Kidney glomerular epithelial cell (primary cell): ENCODE measurements at regions not wholly inside any gene's neighbourhood (a gene's known extent, or its start where the extent isn't known, plus 50 kb on each side); places are given as distances from the start of the nearest gene placed in this dataset.
"Not testable (repeated sequence)": the region's sequence is repeated elsewhere in the genome, so short reads cannot be mapped to it uniquely, and the experiment has no call there.

Experiments used
- DNase-seq: peaks from one replicate; lab custom pipeline; 2025; lab: John Stamatoyannopoulos, UW

DNA sequence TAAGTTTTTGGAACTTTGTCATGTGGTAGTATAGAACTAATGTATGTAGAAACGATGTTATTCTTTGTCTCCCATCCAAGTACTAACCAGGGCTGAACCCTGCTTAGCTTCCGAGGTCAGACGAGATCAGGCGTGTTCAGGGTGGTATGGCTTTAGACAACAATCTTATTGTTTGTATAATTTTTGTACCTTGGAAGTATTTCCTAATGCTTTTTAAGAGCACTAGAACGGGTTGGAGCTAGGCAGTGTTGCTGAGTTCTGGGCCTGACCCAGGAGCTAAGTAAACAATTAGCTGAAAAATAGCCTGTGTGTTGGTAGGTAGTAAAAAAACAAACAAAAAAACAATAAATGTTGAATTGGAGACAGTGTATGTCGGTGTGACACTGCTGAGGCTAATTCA, 244.3 kb downstream of the EMP1 start:
- no peak for DNase-seq

DNA sequence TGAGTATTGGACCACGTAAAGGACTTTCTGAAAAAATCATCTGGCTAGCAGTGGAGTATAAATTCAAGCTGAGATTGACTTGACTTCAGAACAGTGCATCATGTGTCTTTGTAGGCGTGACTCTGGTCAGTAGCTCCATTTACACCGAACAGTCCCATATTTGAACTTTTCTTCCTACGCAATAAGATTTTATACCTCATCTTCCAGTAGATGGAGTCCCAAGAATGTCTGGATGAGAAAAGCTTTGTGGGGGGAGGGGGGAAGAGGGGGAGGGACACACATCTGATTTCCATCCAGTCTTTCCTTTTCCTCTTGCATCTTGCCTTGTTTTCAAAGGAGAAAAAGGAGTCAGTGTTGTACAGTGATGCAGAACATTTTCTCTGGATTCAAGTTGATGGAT, 241.0 kb downstream of the EMP1 start:
- no peak for DNase-seq

DNA sequence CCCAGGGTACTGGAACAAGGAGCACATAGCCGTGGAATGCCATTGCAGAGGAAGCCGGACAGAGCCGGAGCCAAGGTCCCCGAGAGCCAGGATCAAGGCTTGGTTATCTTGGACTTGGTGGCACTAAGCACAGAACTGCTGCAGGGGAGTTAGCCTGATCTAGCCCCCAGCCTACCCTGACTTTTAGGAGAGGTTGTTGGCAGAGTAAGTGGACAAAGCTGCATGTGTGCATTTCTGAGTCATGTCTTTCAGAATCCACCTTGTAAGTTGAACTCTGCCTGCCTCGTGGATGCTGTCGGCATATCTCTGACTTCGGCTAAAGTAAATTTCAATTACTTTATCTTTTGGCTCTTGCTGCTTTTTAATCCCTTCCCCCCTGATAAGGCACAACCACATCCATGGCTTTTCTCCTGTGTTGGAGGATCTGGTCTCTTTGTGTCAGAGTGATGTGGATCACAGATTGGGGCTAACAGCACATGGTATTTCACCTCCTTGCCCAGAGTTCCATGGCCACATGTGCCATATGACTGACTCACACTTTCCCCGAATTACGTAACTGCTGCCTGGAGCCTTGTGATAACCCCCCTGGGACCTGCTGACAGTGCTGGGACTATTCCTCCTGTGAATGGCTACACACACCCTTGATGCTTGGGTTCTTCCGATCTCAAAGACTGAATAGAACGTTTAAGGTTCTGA, 240.3 kb downstream of the EMP1 start:
- DNase-seq, result no peak

DNA sequence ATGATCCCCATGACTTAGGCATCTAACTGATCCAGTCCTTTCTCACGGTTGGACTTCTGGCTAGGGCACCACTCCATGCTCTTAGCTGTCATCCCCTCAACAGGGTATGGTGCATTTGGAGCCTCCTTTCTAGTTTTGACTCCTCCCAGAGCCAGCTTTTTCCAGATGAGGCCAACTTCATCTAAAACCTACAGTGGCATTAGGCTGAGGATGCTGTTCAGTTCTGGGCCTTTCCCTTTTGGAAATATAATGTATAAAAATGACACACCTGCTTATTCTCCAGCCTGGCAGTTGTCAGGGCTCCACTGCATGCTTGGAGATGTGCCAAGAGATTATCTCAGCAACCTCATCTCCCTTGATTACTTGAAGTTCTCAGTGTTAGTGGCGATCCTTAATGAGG, 239.7 kb downstream of the EMP1 start:
- no peak for DNase-seq

DNA sequence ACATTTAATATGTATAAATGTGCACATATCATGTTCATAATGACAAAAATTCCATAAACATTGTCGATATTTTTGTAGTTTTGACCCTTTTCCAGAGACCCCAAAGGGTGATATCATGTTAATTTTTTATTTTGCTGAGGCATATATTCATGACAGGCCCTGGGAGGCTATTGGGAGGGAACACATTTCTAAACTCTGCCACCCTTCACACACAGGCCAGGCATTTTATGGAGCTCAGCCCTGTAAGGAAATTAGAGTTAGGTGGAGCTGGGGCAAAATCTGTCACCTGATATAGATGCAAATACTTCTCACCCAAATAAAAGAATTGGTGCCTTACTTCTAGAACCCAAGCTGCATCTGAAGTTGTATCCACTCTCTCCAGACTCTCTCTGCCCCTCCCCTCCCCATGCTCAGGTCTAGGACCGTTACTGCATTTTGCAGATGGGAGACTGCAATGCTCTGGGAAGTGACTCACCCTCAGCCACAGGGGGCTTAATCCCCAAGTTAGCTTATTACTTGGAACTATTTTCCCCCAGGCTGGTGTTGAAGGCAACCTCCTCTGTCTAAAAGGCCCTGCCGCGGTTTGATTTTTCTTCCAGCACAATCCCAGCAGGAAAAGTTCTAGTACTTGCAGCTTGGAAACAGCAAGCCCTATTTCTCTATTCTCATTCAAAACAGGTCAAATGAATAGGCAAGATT, 238.9 kb downstream of the EMP1 start:
- no peak for DNase-seq

DNA sequence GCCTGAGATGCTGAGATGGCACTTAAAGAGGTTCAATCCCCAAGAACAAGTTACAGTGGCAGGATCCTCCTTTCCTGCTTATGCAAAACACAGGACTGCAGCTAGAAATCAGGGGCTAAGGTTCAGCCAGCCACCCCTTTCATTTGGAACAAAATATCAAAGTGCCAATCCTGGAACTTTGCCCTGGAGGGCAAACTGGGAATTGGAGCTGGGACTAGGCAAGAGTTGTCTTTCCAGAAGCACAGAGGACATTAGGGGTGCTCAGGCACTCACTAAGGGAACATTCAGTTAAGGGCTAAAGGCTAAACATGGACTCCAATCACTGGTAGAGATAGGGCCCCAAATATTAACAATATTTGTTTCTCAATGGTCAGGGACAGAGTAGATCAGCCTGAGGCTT, 237.2 kb downstream of the EMP1 start:
- DNase-seq, result no peak

DNA sequence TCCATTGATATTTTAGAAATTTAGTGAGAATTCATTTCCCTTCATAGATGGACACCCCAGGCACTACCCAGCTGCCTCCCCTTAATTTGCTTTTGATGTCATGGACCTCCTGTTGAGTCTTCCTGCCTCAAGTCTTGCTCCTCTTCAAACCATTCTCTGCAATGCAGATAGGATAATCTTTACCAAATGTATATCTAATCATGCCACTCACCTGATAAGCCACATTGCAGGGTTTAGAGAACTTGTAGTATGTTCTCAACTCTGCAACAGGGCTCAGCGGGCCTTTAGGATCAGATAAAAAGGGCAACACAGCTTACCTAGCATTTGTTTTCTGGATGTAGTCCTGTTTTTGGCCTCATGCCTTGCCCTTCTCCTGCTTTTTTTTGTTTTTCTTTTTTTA, 234.5 kb downstream of the EMP1 start:
- DNase-seq, result no peak

DNA sequence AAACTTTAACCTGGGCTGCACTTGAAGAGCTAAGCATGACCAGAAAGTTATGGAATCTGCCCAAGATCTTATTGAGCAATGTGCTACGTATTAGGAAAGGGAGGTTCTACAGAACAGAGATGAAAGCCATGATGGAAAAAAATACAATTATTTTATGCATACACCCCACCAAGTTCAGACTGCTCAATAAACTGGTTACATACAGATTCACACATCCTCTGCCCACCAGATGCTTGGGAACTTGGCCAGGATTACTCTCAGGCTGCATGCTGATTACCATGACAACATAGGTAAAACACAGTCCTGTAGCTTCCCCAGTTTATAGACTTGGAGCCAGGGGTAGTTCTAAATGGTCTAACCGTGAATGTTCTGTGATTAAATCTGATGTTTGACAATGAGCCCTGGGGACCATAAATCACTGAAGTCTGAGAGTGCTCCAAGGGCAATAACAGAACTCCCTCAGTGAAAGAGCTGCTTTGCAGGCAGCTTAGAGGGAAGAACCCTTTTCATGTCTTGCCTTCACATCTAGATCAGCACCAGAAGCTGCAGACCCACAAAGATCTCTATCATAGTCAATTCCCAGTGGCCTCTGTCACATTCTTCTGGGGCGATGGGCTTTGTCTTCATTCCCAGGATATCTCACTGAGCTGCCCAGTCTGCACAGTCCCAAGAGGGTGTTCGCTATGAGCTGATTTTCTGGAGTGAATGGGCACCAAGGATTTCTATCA, 232.2 kb downstream of the EMP1 start:
- no peak for DNase-seq

DNA sequence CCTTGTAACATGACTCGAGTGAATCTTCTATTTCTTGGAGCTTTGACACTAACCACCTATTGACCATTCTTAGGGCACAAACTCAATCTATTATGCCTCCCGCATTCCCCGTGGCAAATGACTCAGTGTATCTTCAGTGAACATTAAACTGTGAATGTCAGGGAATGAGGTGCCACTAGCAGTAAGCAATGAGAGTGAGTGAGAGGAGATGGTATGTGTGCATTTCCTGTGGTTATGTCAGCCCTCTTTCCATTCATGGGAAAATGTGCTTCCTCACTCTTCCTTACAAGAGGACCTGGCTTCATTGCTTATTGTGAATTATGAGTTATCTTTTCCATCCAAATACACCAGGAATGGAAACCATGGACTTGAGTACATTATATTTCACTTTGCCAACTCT, 229.2 kb downstream of the EMP1 start:
- DNase-seq, result peak; percentile 75

DNA sequence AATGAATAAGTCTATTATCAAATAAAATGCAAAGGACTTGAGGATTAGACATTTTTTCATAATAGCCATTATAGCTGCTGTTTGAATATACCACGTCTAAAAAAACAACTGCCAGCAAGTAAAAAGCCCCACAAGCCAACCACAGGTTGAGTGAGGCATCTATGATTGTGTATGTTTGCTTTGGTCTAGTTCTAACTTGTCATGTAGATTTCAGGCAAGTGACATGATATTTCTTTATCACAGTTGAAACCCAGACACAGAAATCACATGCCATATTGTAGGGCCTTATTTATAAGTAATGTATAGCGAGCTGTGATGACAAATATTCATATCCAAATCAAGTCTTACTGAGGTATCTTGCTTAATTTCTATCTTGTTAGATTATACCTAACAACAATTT, 225.8 kb downstream of the EMP1 start:
- no peak for DNase-seq

DNA sequence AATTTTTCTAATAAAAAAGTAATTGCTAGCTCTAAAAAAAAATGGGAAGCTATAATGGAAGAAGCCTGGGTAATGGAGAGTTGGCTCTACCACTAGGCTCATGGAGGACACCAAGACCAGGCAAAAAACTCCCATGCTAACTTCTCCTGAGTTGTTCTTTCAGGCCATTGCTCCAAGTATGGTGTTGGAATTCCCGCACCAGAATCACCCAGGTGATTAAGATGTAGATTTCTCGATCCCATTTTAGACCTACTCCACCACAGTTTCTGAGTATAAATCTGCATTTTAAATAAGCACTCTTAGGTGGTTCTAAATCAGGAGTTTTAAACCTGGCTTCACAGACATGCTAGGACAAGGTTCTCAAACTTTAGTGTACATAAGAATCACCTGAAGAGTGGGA, 221.0 kb downstream of the EMP1 start:
- no peak for DNase-seq

DNA sequence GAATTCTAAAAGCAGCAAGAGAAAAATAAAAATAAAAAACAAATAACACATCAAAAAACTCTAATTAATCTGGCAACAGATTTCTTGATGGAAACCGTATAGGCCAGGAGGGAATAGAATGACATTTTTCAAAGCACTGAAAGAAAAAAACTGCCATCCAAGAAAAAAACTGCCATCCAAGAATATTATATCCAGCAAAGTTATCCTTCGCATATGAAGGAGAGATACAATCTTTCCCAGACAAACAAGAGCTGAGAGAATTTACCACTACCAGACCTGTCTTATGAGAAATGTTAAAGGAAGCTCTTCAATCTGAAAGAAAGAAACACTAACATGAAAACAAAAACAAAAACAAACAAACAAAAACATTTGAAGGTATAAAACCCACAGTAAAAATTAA, 214.8 kb downstream of the EMP1 start:
- no peak for DNase-seq

DNA sequence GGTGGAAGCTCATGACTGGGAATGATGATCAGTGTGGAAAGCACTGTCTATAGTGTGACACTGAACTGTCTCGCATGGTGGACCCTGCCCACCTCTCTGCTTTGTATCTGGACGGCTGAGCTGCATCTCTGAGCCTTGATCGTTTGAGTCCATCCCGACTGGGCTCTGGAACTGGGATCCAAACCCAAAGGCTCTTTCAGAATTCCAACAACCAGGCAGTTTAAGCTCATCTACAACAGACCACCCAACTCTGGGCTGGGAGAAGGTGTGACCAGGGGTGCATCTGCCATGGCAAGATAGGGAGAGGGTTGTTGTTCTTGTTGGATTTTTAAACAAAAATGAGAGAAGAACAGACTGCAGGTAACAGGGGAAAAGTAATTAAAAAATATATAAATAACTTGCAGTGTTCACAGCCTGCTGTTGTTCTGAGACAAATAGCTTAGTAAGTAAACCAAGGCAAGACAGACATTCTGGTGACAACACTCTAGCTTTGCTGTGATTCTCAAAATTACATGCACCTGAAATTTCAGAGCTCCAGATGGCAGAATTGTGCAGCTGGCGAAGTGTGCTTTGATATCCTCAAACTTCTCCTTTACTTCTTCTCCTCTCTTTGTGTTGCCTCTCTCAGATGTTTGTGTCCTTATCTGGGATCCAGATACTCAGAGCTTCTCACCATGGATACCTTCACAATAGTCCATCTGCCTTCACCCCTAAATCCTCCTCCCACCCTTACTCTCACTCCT, 209.6 kb downstream of the EMP1 start:
- DNase-seq, result no peak

DNA sequence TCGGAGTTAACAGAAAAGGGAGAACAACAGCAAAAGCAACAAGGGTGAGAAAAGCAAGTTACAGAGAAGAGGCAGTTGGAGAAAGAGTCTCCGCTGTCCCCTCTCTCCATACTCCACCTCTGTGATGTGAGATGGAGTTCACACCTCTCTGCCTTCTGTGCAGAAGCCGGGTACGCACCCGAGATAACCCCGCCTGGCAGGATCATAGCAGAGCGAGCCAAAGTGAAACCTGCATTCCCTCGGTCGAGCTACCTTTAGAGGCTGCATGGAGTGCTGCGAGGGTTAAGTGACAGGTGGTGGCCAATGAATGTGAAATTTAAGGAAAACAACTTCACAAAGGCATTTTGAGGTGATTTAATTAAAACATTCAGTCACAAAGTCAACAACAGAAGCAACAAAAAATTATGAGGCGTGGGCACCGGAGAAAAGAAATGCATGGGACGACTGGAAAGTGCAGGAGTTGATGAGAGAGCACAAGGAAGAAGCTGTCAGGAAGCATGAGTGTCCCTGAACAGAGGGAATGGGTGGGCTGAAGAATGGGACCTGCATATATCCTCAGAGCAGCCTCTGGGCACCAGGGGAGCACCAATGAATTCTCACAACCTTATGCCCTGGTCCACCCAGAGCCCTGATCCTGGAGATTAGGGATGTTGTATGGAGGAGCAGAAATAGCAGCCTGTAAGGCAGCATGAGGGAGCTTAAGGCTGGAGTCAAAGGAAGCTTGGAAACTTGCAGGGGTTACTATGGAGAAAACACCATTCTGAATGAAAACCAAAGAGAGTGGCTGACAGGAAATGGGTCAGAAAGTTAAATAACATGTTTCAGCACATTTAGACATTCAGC, 208.3 kb downstream of the EMP1 start:
- no peak for DNase-seq

DNA sequence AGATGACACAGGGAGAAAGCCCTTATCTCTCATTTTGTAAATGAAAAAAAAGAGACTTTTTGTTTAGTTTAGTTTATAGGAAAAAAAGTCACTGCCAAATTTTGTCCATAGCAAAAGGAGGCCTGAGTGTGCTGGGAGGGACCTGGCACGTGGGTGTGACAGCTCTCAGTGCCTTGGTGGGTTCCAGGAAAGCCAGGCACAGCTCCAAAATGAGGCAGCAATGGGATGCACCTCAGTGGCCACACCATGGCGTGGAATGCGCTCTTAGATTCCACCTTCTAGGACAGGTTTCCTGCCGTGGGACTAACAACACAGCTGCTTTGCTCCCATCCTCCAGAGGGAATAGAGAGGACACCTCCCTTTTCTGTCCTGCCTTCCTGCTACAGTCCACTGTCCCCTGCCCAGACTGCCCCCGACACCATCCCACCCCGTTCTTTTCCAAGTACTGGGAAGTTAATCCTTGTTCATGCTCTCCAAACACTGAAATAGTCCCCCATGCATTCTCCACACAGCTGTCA, 207.6 kb downstream of the EMP1 start:
- DNase-seq, result no peak

DNA sequence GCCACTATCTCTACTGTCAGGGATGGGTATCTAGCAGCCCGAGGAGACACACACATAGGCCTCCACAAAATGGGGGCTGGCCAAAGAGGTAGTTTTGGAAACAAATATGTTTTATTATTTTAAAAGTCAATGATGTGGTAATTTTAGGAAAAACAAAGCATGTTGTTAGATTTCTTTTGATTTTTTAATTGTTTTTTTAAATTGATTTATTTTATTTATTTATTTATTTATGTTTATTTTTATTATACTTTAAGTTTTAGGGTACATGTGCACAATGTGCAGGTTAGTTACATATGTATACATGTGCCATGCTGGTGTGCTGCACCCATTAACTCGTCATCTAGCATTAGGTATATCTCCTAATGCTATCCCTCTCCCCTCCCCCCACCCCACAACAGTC, 194.8 kb downstream of the EMP1 start:
- not testable (repeated sequence) for DNase-seq

DNA sequence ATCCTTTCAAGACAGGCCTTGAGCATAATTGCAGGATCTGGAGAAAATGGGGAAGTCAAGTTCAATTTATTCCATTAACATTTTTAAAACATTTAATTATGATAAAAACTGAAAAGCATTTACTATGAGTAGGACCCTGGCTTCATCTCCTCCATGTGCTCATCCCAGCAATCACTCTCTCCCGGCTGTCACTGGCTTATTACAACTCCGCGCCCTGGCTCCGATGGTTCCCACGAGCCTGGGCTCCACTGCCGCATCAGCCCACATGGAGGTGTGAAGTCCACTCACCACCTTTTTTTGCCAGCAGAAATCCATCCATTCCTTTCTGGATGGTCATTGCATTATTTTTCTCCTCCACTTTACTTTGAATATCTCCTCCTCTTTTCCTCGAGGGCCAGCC, 194.4 kb downstream of the EMP1 start:
- no peak for DNase-seq

DNA sequence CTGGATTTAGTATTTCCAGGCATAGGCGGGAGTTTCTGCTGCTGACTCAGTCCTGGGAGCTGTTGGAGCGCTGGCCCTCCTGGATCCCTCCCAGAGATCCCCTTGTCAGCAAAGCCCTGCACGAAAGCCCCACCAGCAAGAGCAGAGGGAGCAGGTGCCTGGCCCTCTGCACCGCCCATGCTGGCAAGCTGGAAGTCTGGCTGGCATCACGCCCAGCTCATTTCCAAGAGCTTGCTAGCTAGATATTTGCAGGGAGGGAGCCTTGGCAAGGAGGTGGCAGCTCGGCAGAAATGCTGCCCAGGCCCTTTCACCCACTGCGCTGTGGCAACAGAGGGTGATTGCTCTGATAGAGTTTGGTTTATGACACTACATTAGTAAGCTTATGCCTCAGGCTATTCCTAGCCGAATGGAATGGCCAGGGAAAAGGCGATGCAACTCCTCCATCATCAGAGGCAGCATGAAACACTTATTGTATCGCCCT, 193.9 kb downstream of the EMP1 start:
- peak; percentile 18 for DNase-seq

DNA sequence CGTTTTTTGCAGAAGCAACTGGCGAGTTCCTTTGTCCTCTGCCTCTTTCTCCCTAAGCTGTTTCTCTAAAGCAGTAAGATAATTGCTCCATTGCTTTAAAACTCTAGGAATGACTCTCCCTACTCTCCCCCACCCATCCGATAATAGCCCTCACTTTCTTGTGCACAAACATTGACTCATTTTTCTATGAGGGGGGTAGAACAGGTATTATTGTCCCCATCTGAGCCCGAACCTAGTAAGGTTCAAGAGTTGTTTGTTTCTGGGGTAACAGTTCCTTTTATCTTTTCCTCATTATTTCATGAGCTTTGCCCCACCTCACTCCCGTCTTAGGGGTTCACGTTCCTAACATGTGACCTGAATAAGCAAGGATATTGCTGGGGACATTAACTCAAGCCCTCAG, 190.6 kb downstream of the EMP1 start:
- DNase-seq, result no peak

DNA sequence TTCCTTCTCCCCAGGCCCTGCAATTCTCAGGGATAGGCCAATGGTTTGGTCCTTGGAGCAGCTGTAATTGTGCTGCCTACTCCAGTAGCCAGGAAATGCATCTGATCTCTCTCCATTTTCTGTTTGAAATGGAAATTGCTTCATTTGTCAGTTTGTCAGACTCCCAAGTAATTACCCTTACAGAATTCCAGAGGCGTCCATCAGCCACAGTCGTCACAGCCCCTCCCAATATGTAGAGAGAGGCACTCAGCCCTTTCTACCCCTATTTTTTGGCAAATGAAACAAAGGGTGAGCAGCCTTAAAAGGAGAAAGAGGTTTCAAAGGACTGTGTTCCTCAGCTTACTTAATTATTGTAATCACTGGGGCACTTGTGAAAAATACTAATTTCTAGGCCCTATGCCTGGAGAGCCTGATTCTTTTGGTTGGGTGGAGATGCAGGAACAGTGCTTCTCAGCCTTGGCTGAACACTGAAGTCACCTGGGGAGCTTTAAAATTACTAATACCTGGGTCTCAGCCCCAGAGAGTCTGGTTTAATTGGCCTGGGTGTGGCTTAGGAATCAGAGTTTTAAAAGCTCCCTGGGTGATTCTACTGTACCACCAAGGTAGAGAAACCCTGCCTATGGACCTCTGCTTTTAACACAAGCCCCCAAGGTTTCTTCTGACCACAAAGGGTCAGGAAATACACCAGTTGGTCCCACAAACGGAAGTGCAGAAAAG, 190.0 kb downstream of the EMP1 start:
- DNase-seq, result no peak

DNA sequence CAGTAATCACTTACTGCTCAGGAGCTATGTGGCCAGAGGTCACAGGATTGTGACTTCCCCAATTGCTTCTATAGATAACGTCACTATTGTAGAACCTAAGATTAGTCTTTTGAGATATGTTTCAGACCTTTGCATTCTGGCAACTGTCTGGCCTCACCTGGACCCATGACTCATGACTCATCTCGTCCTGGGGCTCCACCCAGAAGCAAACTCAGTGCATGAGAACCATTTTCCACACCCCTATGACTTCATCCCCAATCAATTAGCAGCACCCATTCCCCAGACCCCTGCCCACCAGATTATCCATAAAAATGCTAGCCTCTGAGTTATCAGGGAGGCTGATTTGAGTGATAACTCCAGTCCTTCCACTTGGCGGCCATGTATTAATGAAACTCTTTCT, 186.9 kb downstream of the EMP1 start:
- DNase-seq, result no peak
